B cell (primary cell): ENCODE measurements at regions not wholly inside any gene's neighbourhood (a gene's known extent, or its start where the extent isn't known, plus 50 kb on each side); places are given as distances from the start of the nearest gene placed in this dataset.

Source experiments
- ATAC-seq: fragments of 200-7000 bp; cut with Tn5 transposase; one replicate; pipeline ENCODE4 v1.10.0; 2021; ENCODE audit warnings: low read depth, mild to moderate bottlenecking, moderate number of reproducible peaks, moderate library complexity
- CTCF ChIA-PET: fragments of 350-600 bp; sonication (Branson Sonifier 250); formaldehyde crosslinking; loops from one replicate; lab custom pipeline; 2021; ENCODE audit warnings: antibody characterized with exemption, inconsistent platforms; lab: Charles Lee
- POLR2A ChIA-PET: fragments of 350-600 bp; sonication (Branson Sonifier 250); formaldehyde crosslinking; loops from one replicate; lab custom pipeline; 2021; ENCODE audit warnings: antibody characterized with exemption; lab: Charles Lee
- DNase-seq: peaks from one replicate; pipeline ENCODE4 v3.0.0; 2013
- H2AFZ ChIP-seq: 2 replicates; pipeline ENCODE4 v1.6.1; 2012; ENCODE audit warnings: mild to moderate bottlenecking, low read depth, low read length; ENCODE audit not compliant: insufficient read depth, poor library complexity, severe bottlenecking
- H3K27ac ChIP-seq, 2 donors: 1 replicate in 1 of 2; 2 replicates in 1 of 2; pipeline ENCODE4 v1.5.1; 2012 to 2013; ENCODE audit warnings: low read length in 2 of 2, mild to moderate bottlenecking in 2 of 2, moderate library complexity in 1 of 2
- H3K27me3 ChIP-seq, 4 experiments: fragments of 200-600 bp in 1 of 4; sonication (generic) in 1 of 4; replicated peaks in 1 of 4; 1 replicate in 2 of 4; 2 replicates in 2 of 4; pipeline versions ENCODE4 v1.6.1 to v1.7.0; 2013 to 2016; ENCODE audit warnings: low read length in 3 of 4, mild to moderate bottlenecking in 2 of 4, mixed read lengths in 1 of 4, moderate library complexity in 1 of 4; ENCODE audit not compliant: insufficient read depth in 4 of 4, control insufficient read depth in 3 of 4; ENCODE audit errors: control extremely low read depth in 1 of 4
- H3K36me3 ChIP-seq, 2 experiments: replicated peaks in 1 of 2; 1 replicate in 1 of 2; 2 replicates in 1 of 2; pipeline versions ENCODE4 v1.6.1 to v1.7.1; 2013; ENCODE audit warnings: low read length in 1 of 2; ENCODE audit not compliant: insufficient read depth in 2 of 2, control insufficient read depth in 1 of 2; ENCODE audit errors: control extremely low read depth in 1 of 2, extremely low read depth in 1 of 2
- H3K4me1 ChIP-seq, 2 donors: fragments of 200-600 bp in 1 of 2; sonication (generic) in 1 of 2; 1 replicate in 1 of 2; 2 replicates in 1 of 2; pipeline versions ENCODE4 v1.5.1 to v1.6.1; 2013 to 2017; ENCODE audit warnings: low read length in 2 of 2; ENCODE audit not compliant: control insufficient read depth in 2 of 2, insufficient read depth in 2 of 2
- H3K4me2 ChIP-seq: replicated peaks from 2 replicates; pipeline ENCODE3; 2012; ENCODE audit warnings: mild to moderate bottlenecking, low read depth, low read length; ENCODE audit not compliant: poor library complexity, severe bottlenecking
- H3K4me3 ChIP-seq, 5 experiments: fragments of 200-600 bp in 1 of 5; sonication (generic) in 1 of 5; 1 replicate in 3 of 5; 2 replicates in 2 of 5; pipeline versions ENCODE4 v1.5.1 to v1.7.0; 2011 to 2016; ENCODE audit warnings: low read length in 4 of 5, mild to moderate bottlenecking in 4 of 5, low read depth in 2 of 5, control low read depth in 1 of 5, moderate library complexity in 1 of 5; ENCODE audit not compliant: insufficient read depth in 1 of 5; ENCODE audit errors: control extremely low read depth in 1 of 5, extremely low read depth in 1 of 5
- H3K79me2 ChIP-seq: fragments of 200-600 bp; sonication (generic); one replicate; pipeline ENCODE4 v1.6.0; 2016; ENCODE audit warnings: low read length; ENCODE audit not compliant: control insufficient read depth, insufficient read depth
- H3K9ac ChIP-seq: fragments of 200-600 bp; sonication (generic); 2 replicates; pipeline ENCODE4 v1.6.1; 2017; ENCODE audit warnings: mild to moderate bottlenecking, low read length, moderate library complexity
- H3K9me3 ChIP-seq, 3 donors: one replicate each; pipeline versions ENCODE4 v1.6.1 to v1.7.1; 2013; ENCODE audit warnings: low read length in 2 of 3; ENCODE audit not compliant: control insufficient read depth in 2 of 3, insufficient read depth in 1 of 3; ENCODE audit errors: control extremely low read depth in 1 of 3
- H4K20me1 ChIP-seq: 2 replicates; pipeline ENCODE4 v1.6.0; 2012; ENCODE audit warnings: mild to moderate bottlenecking, low read length; ENCODE audit not compliant: insufficient read depth, control insufficient read depth, poor library complexity, severe bottlenecking
- H3K27ac Mint-ChIP-seq: one replicate; pipeline ENCODE4 v1.8.0; 2021; ENCODE audit warnings: mixed read lengths
- H3K27me3 Mint-ChIP-seq: one replicate; pipeline ENCODE4 v1.8.0; 2021; ENCODE audit warnings: mixed read lengths
- H3K4me1 Mint-ChIP-seq: one replicate; pipeline ENCODE4 v1.8.0; 2021; ENCODE audit warnings: mixed read lengths
- H3K4me3 Mint-ChIP-seq: one replicate; pipeline ENCODE4 v1.8.0; 2021; ENCODE audit warnings: mixed read lengths
- H3K9me3 Mint-ChIP-seq: one replicate; pipeline ENCODE4 v1.8.0; 2022; ENCODE audit warnings: mixed read lengths; ENCODE audit not compliant: insufficient read depth
- EZH2 ChIP-seq: IDR thresholded peaks from 2 replicates; pipeline ENCODE4 v1.6.1; 2012; ENCODE audit warnings: borderline replicate concordance, low read depth, mild to moderate bottlenecking, moderate library complexity, low read length; ENCODE audit not compliant: insufficient read depth, poor library complexity, severe bottlenecking
- WGBS: methylation state at CpG from one replicate; pipeline ENCODE4 v1.1.5; 2013; ENCODE audit warnings: missing lambda C conversion rate; ENCODE audit not compliant: insufficient coverage; 5-methylcytosine and 5-hydroxymethylcytosine counted together
- intact Hi-C: fragments of 100-400 bp; cut with micrococcal nuclease; formaldehyde crosslinking; loops from one replicate; pipeline ENCODE4 v1.10.0; 2022
- TF ChIP-seq, protein P1 (sequence below): fragments of 200-600 bp; IDR thresholded peaks from one replicate; pipeline ENCODE4 v1.8.0; 2022; ENCODE audit warnings: antibody characterized with exemption, mild to moderate bottlenecking

DNA sequence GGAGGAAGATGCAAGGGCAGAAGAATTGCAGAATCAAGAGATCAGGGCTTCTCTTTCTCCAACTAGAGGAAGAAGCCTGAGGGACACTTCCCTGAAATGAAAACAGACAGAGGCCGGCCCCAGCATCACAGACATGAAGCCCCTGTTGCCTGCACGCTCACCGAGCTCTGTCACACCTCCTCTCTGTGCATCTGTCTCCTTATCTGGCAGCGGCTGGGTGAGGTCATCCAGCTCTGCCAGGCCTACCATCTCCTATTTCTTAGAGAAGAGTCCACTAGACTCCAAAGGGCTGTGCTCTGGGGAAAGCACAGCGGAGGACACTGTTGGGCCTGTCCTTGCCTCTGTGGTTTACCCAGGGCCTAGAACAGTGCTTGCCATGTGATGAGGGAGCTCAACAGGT, 71.9 kb upstream of the MLN start:
- H3K27me3 Mint-ChIP-seq: peaks cover 37% of the 10 kb centered on the region
- CTCF ChIA-PET: interaction anchor here (0.8 kb wide), 1 partner anchor 179 kb away, joined by 3 read pairs; no protein-coding TSS in a partner anchor
- no peak overlapping the region for H3K27ac ChIP-seq

DNA sequence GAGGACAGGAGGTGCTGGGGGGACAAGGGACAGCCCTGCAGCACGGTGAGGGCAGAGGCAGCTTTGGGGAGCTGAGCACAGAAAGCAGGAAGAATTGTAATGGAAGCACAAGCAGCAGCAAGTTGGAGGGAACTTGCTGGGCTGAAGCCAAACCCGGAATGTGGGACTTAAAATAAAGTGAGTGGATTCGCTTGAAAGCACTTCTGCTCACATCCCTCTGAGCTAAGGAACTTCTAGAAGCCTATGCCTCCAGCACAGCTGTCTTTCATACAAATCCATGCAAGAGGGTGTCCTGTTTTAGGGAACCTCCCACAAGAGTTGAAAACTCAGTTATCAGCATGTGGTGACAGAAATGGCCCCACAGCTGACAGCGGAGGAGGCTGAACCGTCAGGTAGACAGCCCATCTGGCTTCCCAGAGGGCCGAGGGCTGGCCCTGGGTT, 71.4 kb upstream of the MLN start:
- no peaks in the 10 kb centered on the region for H3K4me1 Mint-ChIP-seq
- CTCF ChIA-PET: no interaction called here
- no peak overlapping the region for H3K27ac Mint-ChIP-seq
- peaks cover 37% of the 10 kb centered on the region for H3K27me3 Mint-ChIP-seq
- ATAC-seq (no peak), DNase-seq (no peak)
- WGBS: 61% methylated on average over 4 of the region's 6 CpGs
- TF ChIP-seq, protein P1, sequence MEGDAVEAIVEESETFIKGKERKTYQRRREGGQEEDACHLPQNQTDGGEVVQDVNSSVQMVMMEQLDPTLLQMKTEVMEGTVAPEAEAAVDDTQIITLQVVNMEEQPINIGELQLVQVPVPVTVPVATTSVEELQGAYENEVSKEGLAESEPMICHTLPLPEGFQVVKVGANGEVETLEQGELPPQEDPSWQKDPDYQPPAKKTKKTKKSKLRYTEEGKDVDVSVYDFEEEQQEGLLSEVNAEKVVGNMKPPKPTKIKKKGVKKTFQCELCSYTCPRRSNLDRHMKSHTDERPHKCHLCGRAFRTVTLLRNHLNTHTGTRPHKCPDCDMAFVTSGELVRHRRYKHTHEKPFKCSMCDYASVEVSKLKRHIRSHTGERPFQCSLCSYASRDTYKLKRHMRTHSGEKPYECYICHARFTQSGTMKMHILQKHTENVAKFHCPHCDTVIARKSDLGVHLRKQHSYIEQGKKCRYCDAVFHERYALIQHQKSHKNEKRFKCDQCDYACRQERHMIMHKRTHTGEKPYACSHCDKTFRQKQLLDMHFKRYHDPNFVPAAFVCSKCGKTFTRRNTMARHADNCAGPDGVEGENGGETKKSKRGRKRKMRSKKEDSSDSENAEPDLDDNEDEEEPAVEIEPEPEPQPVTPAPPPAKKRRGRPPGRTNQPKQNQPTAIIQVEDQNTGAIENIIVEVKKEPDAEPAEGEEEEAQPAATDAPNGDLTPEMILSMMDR: no peak
- TF ChIP-seq EZH2: no peak
- Histone ChIP-seq H3K4me2 (no peak overlapping the region), H3K9me3 (no peaks in the 10 kb centered on the region), H4K20me1 (no peaks in the 10 kb centered on the region), H3K36me3 (no peaks in the 10 kb centered on the region), H3K9ac (no peak overlapping the region), H3K27ac (no peak overlapping the region), H3K4me1 (no peaks in the 10 kb centered on the region), H3K27me3 (peaks cover 0 to 10% (median 2%) of the 10 kb centered on the region in 4 experiments), H3K79me2 (no peaks in the 10 kb centered on the region), H3K4me3 (no peak overlapping the region), H2AFZ (no peak overlapping the region)
- H3K9me3 Mint-ChIP-seq: no peaks in the 10 kb centered on the region
- POLR2A ChIA-PET: no interaction called here
- intact Hi-C loops: no loop called here
- H3K4me3 Mint-ChIP-seq: no peak overlapping the region

More for the DNA sequence above, 71.9 kb upstream of the MLN start:
- Histone ChIP-seq H3K27me3 (peaks cover 0 to 10% (median 2%) of the 10 kb centered on the region in 4 experiments), H3K4me1 (no peaks in the 10 kb centered on the region), H3K4me2 (no peak overlapping the region), H3K4me3 (no peak overlapping the region), H3K9ac (no peak overlapping the region), H3K79me2 (no peaks in the 10 kb centered on the region), H3K9me3 (no peaks in the 10 kb centered on the region), H4K20me1 (no peaks in the 10 kb centered on the region), H3K36me3 (no peaks in the 10 kb centered on the region), H2AFZ (no peak overlapping the region)
- DNase-seq (no peak), ATAC-seq (no peak)
- H3K4me1 Mint-ChIP-seq: no peaks in the 10 kb centered on the region
- WGBS: 95% methylated on average over 5 of the region's 5 CpGs
- no peak overlapping the region for H3K4me3 Mint-ChIP-seq
- TF ChIP-seq, protein P1: no peak
- TF ChIP-seq EZH2: no peak
- POLR2A ChIA-PET: no interaction called here
- H3K9me3 Mint-ChIP-seq: no peaks in the 10 kb centered on the region
- intact Hi-C loops: no loop called here
- no peak overlapping the region for H3K27ac Mint-ChIP-seq
